KOPT-K1 (cell line): ENCODE measurements at regions not wholly inside any gene's neighbourhood (a gene's known extent, or its start where the extent isn't known, plus 50 kb on each side); places are given as distances from the start of the nearest gene placed in this dataset.
"Not testable (repeated sequence)": the region's sequence is repeated elsewhere in the genome, so short reads cannot be mapped to it uniquely, and the experiment has no call there.

Experiments
- H3K27ac ChIP-seq: fragments of 200-600 bp; sonication (generic); 2 replicates; pipeline ENCODE4 v1.5.1; 2016; ENCODE audit warnings: antibody characterized with exemption, mild to moderate bottlenecking, low read depth, low read length; ENCODE audit not compliant: poor library complexity, severe bottlenecking
- H3K36me3 ChIP-seq: fragments of 200-600 bp; sonication (generic); 2 replicates; pipeline ENCODE4 v1.5.1; 2017; ENCODE audit warnings: antibody characterized with exemption, mild to moderate bottlenecking, low read length, moderate library complexity; ENCODE audit not compliant: insufficient read depth
- H3K9me3 ChIP-seq: fragments of 200-600 bp; sonication (generic); 2 replicates; pipeline ENCODE4 v1.5.1; 2017; ENCODE audit warnings: antibody characterized with exemption, low read length, mild to moderate bottlenecking; ENCODE audit not compliant: insufficient read depth, poor library complexity, severe bottlenecking

GRCh38 chr20:41715526-41715925 is 97.3 kb upstream of the CHD6 start:
- H3K9me3 ChIP-seq: no peaks in the 10 kb centered on the region
- H3K27ac ChIP-seq: no peak overlapping the region
- H3K36me3 ChIP-seq: no peaks in the 10 kb centered on the region

- H3K36me3 ChIP-seq: no peaks in the 10 kb centered on the region
- no peaks in the 10 kb centered on the region for H3K9me3 ChIP-seq
- no peak overlapping the region for H3K27ac ChIP-seq
Observed at GRCh38 chr20:41714030-41714429, 95.9 kb upstream of the CHD6 start.

DNA sequence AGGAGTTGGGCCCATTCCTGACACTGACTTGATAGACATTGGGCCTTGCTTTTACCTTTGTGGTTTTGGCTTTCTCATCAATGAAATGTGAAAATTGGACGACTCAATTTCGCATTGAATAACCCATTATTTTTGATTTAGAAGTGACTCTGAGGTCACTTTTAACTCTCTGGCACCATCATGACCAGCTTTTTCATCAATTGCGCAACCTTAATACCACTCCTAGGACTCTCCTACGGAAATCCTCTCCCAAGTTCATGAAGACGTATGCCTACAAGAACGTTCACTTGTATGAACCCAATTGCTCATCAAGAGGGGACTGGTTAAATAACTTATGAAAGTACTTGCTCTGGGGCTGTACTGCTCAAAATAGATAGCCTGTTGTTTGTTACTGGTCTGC is 86.7 kb upstream of the CHD6 start:
- H3K9me3 ChIP-seq: no peaks in the 10 kb centered on the region
- no peak overlapping the region for H3K27ac ChIP-seq

DNA sequence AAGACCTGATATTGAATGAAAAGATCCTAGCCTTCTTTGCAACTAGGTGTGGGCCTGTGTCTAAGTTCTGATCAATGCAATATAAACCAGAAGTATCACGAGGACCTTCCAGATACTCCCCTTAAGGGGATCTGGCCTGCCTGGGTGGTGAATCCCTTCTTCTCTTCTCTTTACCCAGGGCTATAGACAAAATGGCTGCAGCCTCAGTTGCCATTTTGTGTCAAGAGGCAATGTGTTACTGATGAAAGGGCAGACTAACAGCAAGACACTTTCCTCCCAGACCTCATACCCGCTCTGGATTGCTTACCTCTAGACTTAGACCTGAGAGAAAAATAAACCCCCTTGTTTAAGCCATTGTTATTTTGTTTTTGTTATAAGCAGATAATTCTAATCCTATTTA is 84.5 kb upstream of the CHD6 start:
- H3K27ac ChIP-seq: no peak overlapping the region
- no peaks in the 10 kb centered on the region for H3K9me3 ChIP-seq

More for the DNA sequence above, 86.7 kb upstream of the CHD6 start:
- H3K36me3 ChIP-seq: no peaks in the 10 kb centered on the region

DNA sequence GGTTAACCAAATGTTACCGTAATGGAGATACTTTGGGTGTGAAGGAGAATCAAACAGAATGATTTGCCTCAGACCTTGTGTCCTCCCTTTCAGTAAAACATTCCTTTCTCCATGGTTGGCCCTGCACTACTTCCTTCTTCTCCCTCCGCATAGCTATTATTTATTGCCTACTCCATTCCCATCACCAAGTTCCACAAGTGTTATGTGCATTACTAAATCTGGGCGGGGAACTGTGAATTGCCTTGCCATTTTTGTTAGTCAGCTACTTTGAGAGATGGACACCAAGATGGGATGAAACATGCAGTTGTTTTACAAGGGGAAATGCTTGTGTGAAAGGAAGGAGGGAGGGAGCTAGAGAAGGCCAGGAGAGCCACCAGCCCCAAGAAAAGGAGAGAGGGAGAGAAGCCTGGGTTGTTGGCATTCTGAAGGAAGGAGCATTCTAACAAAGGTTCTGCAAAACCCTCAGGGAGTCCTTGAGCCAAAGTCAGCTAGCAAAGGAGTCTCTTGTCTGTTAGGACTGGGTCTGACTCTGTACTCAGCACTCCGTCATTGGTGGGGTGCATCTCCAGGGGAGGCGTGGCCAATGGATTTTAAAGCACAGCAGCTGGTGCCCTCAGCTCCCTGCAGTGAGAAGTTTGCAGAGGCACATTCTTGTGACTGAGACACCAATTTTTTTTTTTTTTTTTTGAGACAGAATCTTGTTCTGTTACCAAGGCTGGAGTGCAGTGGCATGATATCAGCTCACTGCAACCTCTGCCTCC is 83.6 kb upstream of the CHD6 start:
- no peaks in the 10 kb centered on the region for H3K9me3 ChIP-seq
- no peak overlapping the region for H3K27ac ChIP-seq
- H3K36me3 ChIP-seq: no peaks in the 10 kb centered on the region

More for the DNA sequence above, 84.5 kb upstream of the CHD6 start:
- no peaks in the 10 kb centered on the region for H3K36me3 ChIP-seq

- not testable (repeated sequence) for H3K27ac ChIP-seq, H3K9me3 ChIP-seq, H3K36me3 ChIP-seq
Observed at GRCh38 chr20:41699673-41700072, 81.5 kb upstream of the CHD6 start.

DNA sequence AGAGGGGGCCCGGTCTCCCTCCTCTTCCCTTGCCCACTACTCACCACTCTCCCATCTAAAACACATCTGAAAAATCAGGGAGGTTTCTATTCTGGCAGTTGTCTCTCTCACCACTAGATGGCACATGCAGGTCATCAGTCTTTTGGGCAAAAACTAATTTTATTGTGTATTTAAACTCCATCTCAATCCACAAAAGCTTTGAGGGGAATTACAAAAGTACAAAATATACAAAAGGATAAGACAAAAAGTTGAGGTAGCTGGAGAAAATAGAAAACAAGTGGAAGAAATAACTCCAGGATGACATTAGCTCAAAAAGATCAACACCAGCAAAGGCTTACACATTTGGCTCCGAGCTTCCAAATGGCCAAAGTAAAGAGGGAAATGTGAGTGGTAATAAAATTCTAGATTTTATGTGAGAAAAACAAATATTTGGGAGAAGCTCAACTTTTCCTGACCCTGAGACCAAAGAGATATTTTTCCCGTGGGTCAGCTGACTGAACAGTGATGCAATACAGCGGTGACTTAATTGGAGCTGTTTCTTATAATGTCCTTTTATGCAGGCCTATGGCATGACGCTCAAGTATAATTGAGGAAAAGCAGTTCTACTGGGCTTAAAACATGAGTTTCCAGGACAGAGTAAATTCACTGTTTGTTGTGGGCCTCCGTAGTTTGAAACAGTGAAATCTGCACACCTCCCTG is 79.8 kb upstream of the CHD6 start:
- Histone ChIP-seq H3K27ac (no peak overlapping the region), H3K36me3 (no peaks in the 10 kb centered on the region), H3K9me3 (no peaks in the 10 kb centered on the region)

DNA sequence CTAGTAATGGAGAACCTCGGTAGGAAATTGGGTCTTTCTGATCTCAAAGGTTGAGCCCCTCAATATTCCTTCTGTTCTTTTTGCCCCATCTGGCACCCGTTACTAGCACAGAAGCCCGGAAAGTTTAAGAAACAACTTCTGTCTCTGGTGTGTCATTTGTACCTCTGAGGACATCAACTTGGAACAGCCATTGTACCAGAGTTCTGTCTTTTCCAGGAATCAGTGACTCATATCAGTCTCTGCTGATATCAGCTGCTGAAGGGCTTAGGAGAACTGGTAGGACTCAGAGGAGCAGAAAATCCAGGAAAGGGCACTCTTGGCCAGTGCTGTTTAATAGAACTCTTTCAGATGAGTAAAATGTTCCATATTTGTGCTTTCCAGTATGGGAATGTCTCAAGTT is 78.3 kb upstream of the CHD6 start:
- H3K27ac ChIP-seq: no peak overlapping the region
- no peaks in the 10 kb centered on the region for H3K36me3 ChIP-seq
- H3K9me3 ChIP-seq: no peaks in the 10 kb centered on the region

- H3K9me3 ChIP-seq: no peaks in the 10 kb centered on the region
- H3K36me3 ChIP-seq: no peaks in the 10 kb centered on the region
- no peak overlapping the region for H3K27ac ChIP-seq
Observed at GRCh38 chr20:41694796-41695195, 76.6 kb upstream of the CHD6 start.

DNA sequence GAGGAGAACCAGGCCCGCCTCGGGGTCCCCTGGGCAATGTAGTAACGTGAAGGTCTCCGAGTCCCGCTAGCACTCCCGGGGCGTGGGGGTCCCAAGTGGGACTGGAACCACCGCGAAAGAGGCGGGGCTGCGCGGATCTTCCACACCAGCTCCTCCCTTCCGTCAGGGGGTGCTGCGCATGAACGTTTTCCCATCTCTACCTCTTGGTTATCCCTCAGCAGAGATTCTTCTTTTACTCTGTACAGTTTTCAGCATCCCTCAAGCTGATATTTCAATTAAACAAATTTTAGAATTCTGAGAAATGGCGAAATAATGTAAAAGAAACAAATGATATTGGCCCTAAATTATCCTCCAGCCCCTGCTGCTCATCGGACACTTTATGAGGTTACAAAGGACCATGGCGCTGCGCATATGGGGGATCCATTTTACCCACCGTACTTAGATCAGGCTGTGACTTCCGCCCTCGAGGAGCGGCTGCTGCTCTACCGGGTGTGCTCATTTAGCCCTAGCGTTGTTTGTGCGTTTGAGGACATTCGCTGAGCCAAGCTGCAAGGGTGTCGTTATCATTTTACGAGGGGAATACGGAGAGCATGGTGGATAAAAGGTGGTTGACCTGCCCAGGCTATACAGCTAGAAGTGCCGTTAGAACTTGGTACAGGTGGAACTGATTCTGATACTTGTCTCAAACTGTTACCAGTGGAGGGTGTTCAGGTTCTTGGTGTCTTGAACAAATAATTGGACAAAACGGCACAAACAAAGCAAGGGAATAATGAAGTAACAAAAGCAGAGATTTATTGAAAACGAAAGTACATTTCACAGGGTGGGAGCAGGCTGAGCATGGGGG is 75.2 kb upstream of the CHD6 start:
- Histone ChIP-seq H3K27ac (peak overlapping the region; percentile 63), H3K36me3 (no peaks in the 10 kb centered on the region), H3K9me3 (no peaks in the 10 kb centered on the region)

- H3K36me3 ChIP-seq: no peaks in the 10 kb centered on the region
Observed at GRCh38 chr20:41692479-41693135, 74.4 kb upstream of the CHD6 start.

GRCh38 chr20:41691443-41691842 is 73.3 kb upstream of the CHD6 start:
- Histone ChIP-seq H3K27ac (no peak overlapping the region), H3K36me3 (no peaks in the 10 kb centered on the region), H3K9me3 (no peaks in the 10 kb centered on the region)

More at GRCh38 chr20:41692479-41693135, 74.4 kb upstream of the CHD6 start:
- Histone ChIP-seq H3K9me3 (no peaks in the 10 kb centered on the region), H3K27ac (peak overlapping the region; percentile 63)

DNA sequence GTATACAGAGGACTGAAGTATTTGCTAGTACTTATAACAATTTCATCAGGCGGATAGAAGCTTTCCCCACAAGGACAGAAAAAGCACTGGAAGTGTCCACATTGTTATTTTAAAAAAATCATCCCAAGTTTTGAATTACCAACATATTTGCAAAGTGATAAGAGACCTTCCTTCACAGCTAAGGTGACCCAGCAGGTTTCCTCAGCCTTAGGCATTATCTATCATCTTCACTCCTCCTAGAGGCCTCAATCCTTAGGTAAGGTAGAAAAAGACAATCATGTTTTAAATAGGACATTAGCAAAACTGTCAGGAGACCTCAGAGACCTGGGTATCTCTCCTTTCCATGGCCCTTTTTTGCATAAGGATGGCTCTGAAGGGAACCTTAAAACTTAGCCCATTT is 72.5 kb upstream of the CHD6 start:
- Histone ChIP-seq H3K9me3 (no peaks in the 10 kb centered on the region), H3K36me3 (no peaks in the 10 kb centered on the region), H3K27ac (no peak overlapping the region)

DNA sequence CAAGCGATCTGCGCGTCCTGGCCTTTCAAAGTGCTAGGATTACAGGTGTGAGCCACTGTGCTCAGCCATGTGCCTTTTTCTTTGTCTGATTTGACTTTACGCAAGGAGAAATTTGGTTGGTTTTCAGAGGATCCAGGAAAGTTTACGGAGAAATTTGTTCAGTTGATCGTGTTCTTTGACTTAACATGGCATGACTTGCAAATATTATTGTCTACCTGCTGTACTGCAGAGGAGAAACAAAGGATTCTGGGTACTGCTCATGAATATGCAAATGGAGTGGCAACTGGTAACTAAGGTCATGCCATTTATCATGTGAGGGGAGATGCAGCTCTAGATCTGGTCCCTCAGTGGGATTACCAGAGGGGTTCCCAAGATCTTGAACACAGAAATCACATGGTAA is 68.8 kb upstream of the CHD6 start:
- H3K27ac ChIP-seq: no peak overlapping the region
- no peaks in the 10 kb centered on the region for H3K9me3 ChIP-seq
- no peaks in the 10 kb centered on the region for H3K36me3 ChIP-seq

GRCh38 chr20:41685145-41685544 is 67.0 kb upstream of the CHD6 start:
- not testable (repeated sequence) for H3K27ac ChIP-seq, H3K9me3 ChIP-seq, H3K36me3 ChIP-seq
